ENCODE measurements at regions not wholly inside any gene's neighbourhood (a gene's known extent, or its start where the extent isn't known, plus 50 kb on each side); places are given as distances from the start of the nearest gene placed in this dataset.
"Not testable (repeated sequence)": the region's sequence is repeated elsewhere in the genome, so short reads cannot be mapped to it uniquely, and the experiment has no call there.

GRCh38 chr20:12737497-12737896 lies 271.3 kb upstream of the SPTLC3 start:
- no peak for DNase-seq (ENCODE audit: low spot score)

DNA sequence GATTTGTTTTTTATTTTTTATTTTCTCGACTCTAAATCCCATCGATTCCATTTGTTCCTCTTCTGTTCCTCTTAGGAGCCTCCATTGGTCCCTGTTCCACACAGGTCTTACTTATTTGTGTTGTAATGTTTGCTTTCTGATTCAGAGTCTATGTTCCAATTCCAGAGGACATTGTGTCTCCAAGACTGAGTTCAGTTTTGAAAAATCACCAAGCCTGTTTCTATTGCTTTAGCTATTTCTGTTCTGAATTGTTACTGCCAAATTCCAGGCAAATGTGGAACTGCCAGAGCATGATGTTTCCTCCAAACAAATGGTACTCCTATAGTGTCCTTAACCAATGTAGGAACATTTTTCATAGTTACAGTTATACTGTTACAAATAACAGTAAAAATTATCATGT lies 270.9 kb upstream of the SPTLC3 start:
- DNase-seq (ENCODE audit: low spot score) = no peak

- no peak for DNase-seq (ENCODE audit: low spot score)
Measured at GRCh38 chr20:12740647-12741046, 268.1 kb upstream of the SPTLC3 start.

- no peak for DNase-seq (ENCODE audit: low spot score)
Measured at GRCh38 chr20:12744037-12744436, 264.7 kb upstream of the SPTLC3 start.

- no peak for DNase-seq (ENCODE audit: low spot score)
Measured at GRCh38 chr20:12748359-12748994, 260.3 kb upstream of the SPTLC3 start.

- DNase-seq (ENCODE audit: low spot score) = no peak
Measured at GRCh38 chr20:12750221-12750620, 258.6 kb upstream of the SPTLC3 start.

DNA sequence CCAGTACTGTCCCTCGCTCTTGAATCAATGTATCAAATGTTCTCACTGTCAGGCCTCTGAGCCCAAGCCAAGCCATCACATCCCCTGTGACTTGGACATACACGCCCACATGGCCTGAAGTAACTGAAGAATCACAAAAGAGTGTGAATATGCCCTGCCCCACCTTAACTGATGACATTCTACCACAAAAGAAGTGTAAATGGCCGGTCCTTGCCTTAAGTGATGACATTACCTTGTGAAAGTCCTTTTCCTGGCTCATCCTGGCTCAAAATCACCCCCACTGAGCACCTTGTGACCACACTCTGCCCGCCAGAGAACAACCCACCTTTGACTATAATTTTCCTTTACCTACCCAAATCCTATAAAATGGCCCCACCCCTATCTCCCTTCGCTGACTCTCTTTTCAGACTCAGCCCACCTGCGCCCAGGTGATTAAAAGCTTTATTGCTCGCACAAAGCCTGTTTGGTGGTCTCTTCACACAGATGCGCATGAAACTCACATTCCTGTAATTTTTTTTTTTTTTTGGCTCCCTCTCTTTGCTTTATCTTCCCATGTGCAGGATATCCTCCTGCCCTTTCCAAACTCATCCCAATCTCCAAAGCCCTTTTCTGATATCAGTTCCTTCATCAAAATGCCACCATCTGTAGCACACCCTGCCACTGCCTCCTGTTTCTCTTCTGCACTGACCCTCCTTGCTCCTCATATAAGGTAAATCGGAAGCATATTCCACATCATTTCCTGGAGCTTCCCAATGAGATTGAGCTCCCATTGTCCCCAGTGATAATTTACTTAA lies 255.7 kb upstream of the SPTLC3 start:
- DNase-seq (ENCODE audit: low spot score) = not testable (repeated sequence)

DNA sequence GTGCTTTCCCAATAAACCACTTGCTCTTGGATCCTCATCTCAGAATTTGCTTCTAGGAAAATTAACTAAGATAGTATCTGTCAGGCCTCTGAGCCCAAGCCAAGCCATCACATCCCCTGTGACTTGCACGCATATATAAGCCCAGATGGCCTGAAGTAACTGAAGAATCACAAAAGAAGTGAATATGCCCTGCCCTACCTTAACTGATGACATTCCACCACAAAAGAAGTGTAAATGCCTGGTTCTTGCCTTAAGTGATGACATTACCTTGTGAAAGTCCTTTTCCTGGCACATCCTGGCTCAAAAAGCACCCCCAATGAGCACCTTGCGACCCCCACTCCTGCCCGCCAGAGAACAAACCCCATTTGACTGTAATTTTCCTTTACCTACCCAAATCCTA lies 255.0 kb upstream of the SPTLC3 start:
- DNase-seq (ENCODE audit: low spot score) = not testable (repeated sequence)

DNA sequence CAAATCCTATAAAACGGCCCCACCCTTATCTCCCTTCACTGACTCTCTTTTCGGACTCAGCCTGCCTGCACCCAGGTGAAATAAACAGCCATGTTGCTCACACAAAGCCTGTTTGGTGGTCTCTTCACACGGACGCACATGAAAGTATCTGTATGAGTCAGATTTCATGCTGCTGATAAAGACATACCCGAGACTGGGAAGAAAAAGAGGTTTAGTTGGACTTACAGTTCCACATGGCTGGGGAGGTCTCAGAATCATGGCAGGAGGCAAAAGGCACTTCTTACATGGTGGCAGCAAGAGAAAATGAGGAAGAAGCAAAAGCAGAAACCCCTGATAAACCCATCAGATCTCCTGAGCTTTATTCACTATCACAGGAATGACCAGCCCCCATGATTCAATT lies 249.3 kb upstream of the SPTLC3 start:
- DNase-seq (ENCODE audit: low spot score) = not testable (repeated sequence)

DNA sequence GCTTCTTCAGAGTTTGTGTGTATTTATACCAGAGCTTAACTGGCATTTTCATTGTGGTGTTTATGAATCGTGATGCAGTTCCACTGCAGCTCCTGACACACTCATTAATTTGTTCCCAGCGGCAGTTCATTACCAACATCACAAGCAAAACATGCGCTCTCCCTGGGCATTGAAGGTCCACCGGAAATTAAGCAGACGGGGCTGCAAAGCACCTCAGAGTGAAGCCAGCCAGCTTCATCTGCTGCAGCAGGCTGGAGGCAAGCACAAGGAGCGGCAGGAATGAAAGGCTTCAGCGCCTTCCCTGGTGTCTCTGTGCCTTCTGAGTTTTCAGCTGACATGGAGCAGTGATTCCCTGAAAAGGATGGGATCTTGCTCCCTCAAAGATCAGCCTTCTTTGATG lies 246.0 kb upstream of the SPTLC3 start:
- DNase-seq (ENCODE audit: low spot score) = no peak

- DNase-seq (ENCODE audit: low spot score) = no peak
Measured at GRCh38 chr20:12763406-12763805, 245.4 kb upstream of the SPTLC3 start.

- no peak for DNase-seq (ENCODE audit: low spot score)
Measured at GRCh38 chr20:12764053-12764452, 244.7 kb upstream of the SPTLC3 start.

- no peak for DNase-seq (ENCODE audit: low spot score)
Measured at GRCh38 chr20:12764851-12765250, 243.9 kb upstream of the SPTLC3 start.

DNA sequence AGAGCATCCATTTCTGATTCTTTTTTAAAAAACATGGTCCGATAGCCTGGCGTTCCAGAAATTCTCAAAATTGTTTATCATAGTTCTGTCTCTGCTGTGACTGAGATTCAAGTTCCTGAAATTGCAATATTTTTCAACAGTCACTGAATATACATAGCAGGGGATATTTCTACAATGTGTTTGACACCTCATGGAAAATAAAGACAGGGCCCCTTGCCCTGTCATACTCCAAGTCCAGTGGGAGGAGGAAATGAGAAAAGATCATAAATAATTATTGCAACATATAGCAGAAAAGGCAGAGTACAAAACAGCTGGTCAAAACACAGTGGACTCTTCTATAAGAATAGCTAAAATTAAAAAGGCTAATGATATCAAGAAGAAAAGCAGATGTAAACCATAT lies 234.8 kb upstream of the SPTLC3 start:
- DNase-seq (ENCODE audit: low spot score) = no peak

- DNase-seq (ENCODE audit: low spot score) = no peak
Measured at GRCh38 chr20:12775041-12775440, 233.7 kb upstream of the SPTLC3 start.

DNA sequence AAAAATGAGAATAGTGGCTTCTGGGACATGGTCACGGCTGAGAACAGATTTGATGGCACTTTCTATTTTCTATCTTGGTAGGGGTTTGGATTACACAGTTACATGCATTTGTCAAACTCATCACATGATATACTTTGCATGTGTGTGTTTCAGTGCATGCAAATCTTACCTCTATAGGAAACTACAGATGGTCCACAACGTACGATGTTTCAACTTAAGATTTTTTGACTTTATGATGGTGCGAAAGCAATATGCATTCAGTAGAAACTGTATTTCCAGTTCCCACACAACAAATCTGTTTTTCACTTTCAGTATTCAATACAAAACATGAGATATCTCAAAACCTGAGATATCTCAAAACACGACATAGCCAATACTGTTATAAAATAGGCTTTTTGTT lies 231.8 kb upstream of the SPTLC3 start:
- no peak for DNase-seq (ENCODE audit: low spot score)

DNA sequence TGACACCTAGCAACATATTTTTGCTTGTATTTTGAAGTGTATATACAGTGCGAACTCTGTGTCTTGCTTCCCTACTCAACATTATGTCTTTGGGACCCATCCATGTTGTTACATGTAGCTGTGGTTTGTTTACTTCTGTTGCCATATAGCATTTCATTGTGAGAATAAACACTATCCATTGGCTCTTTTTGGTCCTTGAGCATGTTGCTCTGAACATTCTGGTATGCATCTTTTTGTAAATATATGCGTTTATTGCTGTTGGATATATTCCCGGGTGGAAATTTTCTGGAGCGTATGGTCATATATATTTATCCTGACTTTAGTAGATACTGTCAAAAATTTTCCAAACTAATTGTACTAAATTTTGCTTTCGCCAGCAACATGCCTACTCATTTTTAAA lies 222.5 kb upstream of the SPTLC3 start:
- DNase-seq (ENCODE audit: low spot score) = no peak

- no peak for DNase-seq (ENCODE audit: low spot score)
Measured at GRCh38 chr20:12788632-12789299, 220.0 kb upstream of the SPTLC3 start.

DNA sequence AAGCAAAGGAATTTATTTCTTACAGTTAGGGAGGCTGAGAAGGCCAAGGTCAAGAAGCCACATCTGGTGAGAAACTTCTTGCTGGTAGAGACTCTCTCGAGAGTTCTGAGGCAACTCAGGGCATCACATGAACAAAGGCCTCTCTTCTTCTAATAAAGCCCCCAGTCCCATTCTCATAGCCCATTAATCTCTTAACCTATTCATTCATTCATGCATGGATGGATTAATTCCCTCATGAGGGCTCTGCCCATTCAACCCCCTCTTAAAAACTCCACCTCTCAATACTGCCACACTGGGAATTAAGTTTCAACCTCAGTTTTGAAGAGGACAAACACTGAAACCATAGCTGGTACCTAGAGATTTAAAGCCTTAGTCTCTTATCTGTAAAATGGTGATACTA lies 217.9 kb upstream of the SPTLC3 start:
- no peak for DNase-seq (ENCODE audit: low spot score)

GRCh38 chr20:12798286-12798685 lies 210.5 kb upstream of the SPTLC3 start:
- no peak for DNase-seq (ENCODE audit: low spot score)

DNA sequence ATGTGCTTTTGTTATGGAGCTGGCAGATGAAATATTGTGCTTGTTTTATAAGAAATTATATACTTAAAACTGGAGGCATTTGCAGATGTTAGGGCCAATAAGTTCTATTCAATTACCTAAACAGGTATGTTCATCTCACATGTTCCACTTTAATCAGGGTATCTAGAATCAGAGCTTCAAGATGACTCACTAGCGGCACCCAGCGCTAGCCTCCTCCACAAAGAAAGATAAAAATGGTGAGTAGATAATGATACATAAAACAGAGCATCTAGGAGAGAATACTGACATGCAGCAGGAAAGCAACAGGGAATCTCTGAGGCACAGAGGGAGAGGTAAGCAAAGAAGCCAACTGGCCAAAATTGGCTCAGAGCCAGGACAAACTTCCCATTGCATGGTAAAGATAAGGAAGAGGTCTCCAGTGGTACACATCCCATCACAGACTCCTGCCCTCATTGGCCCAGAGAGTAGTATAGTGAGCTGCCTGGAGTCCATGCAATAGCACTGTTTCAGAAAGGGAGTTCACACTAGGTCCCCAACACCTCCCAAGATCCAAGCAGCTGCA lies 200.7 kb upstream of the SPTLC3 start:
- DNase-seq (ENCODE audit: low spot score) = no peak

- no peak for DNase-seq (ENCODE audit: low spot score)
Measured at GRCh38 chr20:12815231-12815768, 193.5 kb upstream of the SPTLC3 start.

Measured in ureter (tissue), 1 donor.